Nucleus accumbens (tissue), 56 donors: ENCODE measurements at regions not wholly inside any gene's neighbourhood (a gene's known extent, or its start where the extent isn't known, plus 50 kb on each side); places are given as distances from the start of the nearest gene placed in this dataset.

Experiments
- DNase-seq, 56 donors: peaks; one replicate each; lab custom pipeline; 2025; lab: John Stamatoyannopoulos, UW

GRCh38 chr7:38002689-38003088 is 82.2 kb downstream of the EPDR1 start:
- no peak for DNase-seq

GRCh38 chr7:38006559-38006958 is 86.1 kb downstream of the EPDR1 start:
- no peak for DNase-seq

- DNase-seq = no peak
Measured at GRCh38 chr7:38007096-38007495, 86.7 kb downstream of the EPDR1 start.

GRCh38 chr7:38013246-38013645 is 92.8 kb downstream of the EPDR1 start:
- no peak for DNase-seq

- DNase-seq = no peak
Measured at GRCh38 chr7:38016567-38016966, 96.1 kb downstream of the EPDR1 start.

- DNase-seq = no peak
Measured at GRCh38 chr7:38017320-38017719, 96.9 kb downstream of the EPDR1 start.

GRCh38 chr7:38020121-38020785 is 99.8 kb downstream of the EPDR1 start:
- DNase-seq = no peak

GRCh38 chr7:38021892-38022291 is 101.5 kb downstream of the EPDR1 start:
- no peak for DNase-seq

GRCh38 chr7:38025815-38026214 is 105.4 kb downstream of the EPDR1 start:
- no peak for DNase-seq

- no peak for DNase-seq
Measured at GRCh38 chr7:38027884-38028455, 107.5 kb downstream of the EPDR1 start.

GRCh38 chr7:38034062-38034908 is 113.8 kb downstream of the EPDR1 start:
- DNase-seq = no peak

GRCh38 chr7:38040831-38041230 is 120.4 kb downstream of the EPDR1 start:
- no peak for DNase-seq

- DNase-seq = no peak
Measured at GRCh38 chr7:38049679-38050078, 128.4 kb upstream of the STARD3NL start.

- no peak for DNase-seq
Measured at GRCh38 chr7:38051311-38051710, 126.7 kb upstream of the STARD3NL start.

- DNase-seq = peak in 1 of 56 donors; percentile 14
Measured at GRCh38 chr7:38051786-38052185, 126.3 kb upstream of the STARD3NL start.

GRCh38 chr7:38052786-38053185 is 125.3 kb upstream of the STARD3NL start:
- no peak for DNase-seq

GRCh38 chr7:38054199-38054598 is 123.8 kb upstream of the STARD3NL start:
- no peak for DNase-seq

- DNase-seq = no peak
Measured at GRCh38 chr7:38057829-38058228, 120.2 kb upstream of the STARD3NL start.

GRCh38 chr7:38060116-38060515 is 117.9 kb upstream of the STARD3NL start:
- no peak for DNase-seq

GRCh38 chr7:38060637-38061036 is 117.4 kb upstream of the STARD3NL start:
- DNase-seq = no peak

GRCh38 chr7:38066391-38066790 is 111.7 kb upstream of the STARD3NL start:
- no peak for DNase-seq

- DNase-seq = no peak
Measured at GRCh38 chr7:38068461-38068860, 109.6 kb upstream of the STARD3NL start.
